WERI-Rb-1 (cell line): ENCODE measurements at regions not wholly inside any gene's neighbourhood (a gene's known extent, or its start where the extent isn't known, plus 50 kb on each side); places are given as distances from the start of the nearest gene placed in this dataset.

ENCODE experiments used
- DNase-seq: peaks from one replicate; pipeline ENCODE4 v3.0.0-alpha.2; 2020
- H3K27ac ChIP-seq: fragments of 250-450 bp; sonication (Bioruptor Pico); 2 replicates; pipeline ENCODE4 v1.5.1; 2020; ENCODE audit warnings: mild to moderate bottlenecking, moderate library complexity
- H3K27me3 ChIP-seq: fragments of 250-450 bp; sonication (Bioruptor Pico); 2 replicates; pipeline ENCODE4 v1.5.1; 2021; ENCODE audit warnings: mild to moderate bottlenecking, low read depth, moderate library complexity; ENCODE audit not compliant: insufficient read depth, severe bottlenecking
- H3K36me3 ChIP-seq: fragments of 250-450 bp; sonication (Bioruptor Pico); 2 replicates; pipeline ENCODE4 v1.5.1; 2020; ENCODE audit warnings: mild to moderate bottlenecking, moderate library complexity
- H3K4me3 ChIP-seq: 2 replicates; pipeline ENCODE4 v1.5.1; 2011; ENCODE audit warnings: low read depth, mild to moderate bottlenecking, control low read depth, low read length
- H3K9me3 ChIP-seq: fragments of 250-450 bp; sonication (Bioruptor Pico); 2 replicates; pipeline ENCODE4 v1.5.1; 2021; ENCODE audit warnings: mild to moderate bottlenecking, moderate library complexity; ENCODE audit not compliant: severe bottlenecking
- CTCF ChIP-seq: IDR thresholded peaks from 2 replicates; pipeline ENCODE4 v1.5.1; 2011; ENCODE audit warnings: low read depth, mild to moderate bottlenecking, control low read depth, inconsistent platforms, low read length

- H3K36me3 ChIP-seq = no peaks in the 10 kb centered on the region
- no peak overlapping the region for H3K4me3 ChIP-seq
- no peak overlapping the region for H3K27ac ChIP-seq
- H3K9me3 ChIP-seq = no peaks in the 10 kb centered on the region
- TF ChIP-seq CTCF = no peak
- H3K27me3 ChIP-seq = no peaks in the 10 kb centered on the region
- no peak for DNase-seq
These were observed 250.7 kb downstream of the BTG1 start for GRCh38 chr12:91894911-91895310.

- peak; percentile 11 for DNase-seq
- Histone ChIP-seq H3K4me3 (no peak overlapping the region), H3K36me3 (no peaks in the 10 kb centered on the region), H3K27ac (peak overlapping the region; percentile 41), H3K9me3 (no peaks in the 10 kb centered on the region), H3K27me3 (no peaks in the 10 kb centered on the region)
- no peak for TF ChIP-seq CTCF
These were observed 252.2 kb downstream of the BTG1 start for GRCh38 chr12:91893476-91893875.

GRCh38 chr12:91892081-91892855, 253.4 kb downstream of the BTG1 start:
- DNase-seq = peak; percentile 77

GRCh38 chr12:91890742-91891141, 254.9 kb downstream of the BTG1 start:
- TF ChIP-seq CTCF = no peak
- H3K9me3 ChIP-seq = no peaks in the 10 kb centered on the region
- no peaks in the 10 kb centered on the region for H3K36me3 ChIP-seq
- no peak overlapping the region for H3K4me3 ChIP-seq
- no peaks in the 10 kb centered on the region for H3K27me3 ChIP-seq
- DNase-seq = no peak
- peak overlapping the region; percentile 87 for H3K27ac ChIP-seq

More at GRCh38 chr12:91892081-91892855, 253.4 kb downstream of the BTG1 start:
- Histone ChIP-seq H3K36me3 (no peaks in the 10 kb centered on the region), H3K27ac (peak overlapping the region; percentile 87), H3K9me3 (no peaks in the 10 kb centered on the region), H3K27me3 (no peaks in the 10 kb centered on the region), H3K4me3 (peak overlapping the region; percentile 35)
- TF ChIP-seq CTCF = no peak

- no peak for DNase-seq
- no peaks in the 10 kb centered on the region for H3K36me3 ChIP-seq
- no peaks in the 10 kb centered on the region for H3K27me3 ChIP-seq
These were observed 255.7 kb downstream of the BTG1 start for GRCh38 chr12:91889910-91890309.

More at GRCh38 chr12:91889910-91890309, 255.7 kb downstream of the BTG1 start:
- no peak overlapping the region for H3K4me3 ChIP-seq
- H3K27ac ChIP-seq = no peak overlapping the region
- TF ChIP-seq CTCF = no peak
- H3K9me3 ChIP-seq = no peaks in the 10 kb centered on the region
